ENCODE measurements at regions not wholly inside any gene's neighbourhood (a gene's known extent, or its start where the extent isn't known, plus 50 kb on each side); places are given as distances from the start of the nearest gene placed in this dataset.

GRCh38 chr4:3858765-3859388, 92.7 kb downstream of the ADRA2C start:
- Histone ChIP-seq H3K14ac (ENCODE audit: low read length) (no peak overlapping the region), H3K4me1 (ENCODE audit: control insufficient read depth in 1 of 2, insufficient read depth in 2 of 2, low read length in 2 of 2) (peaks cover 3 to 4% of the 10 kb centered on the region in 2 experiments), H3K27me3 (ENCODE audit: insufficient read depth, low read length) (no peaks in the 10 kb centered on the region), H3K79me1 (ENCODE audit: low read length) (no peaks in the 10 kb centered on the region), H3K4ac (ENCODE audit: low read depth, low read length) (no peak overlapping the region), H4K91ac (ENCODE audit: low read depth, low read length) (no peak overlapping the region), H4K12ac (ENCODE audit: low read depth, low read length) (no peak overlapping the region), H3K27ac (ENCODE audit: low read depth, low read length) (no peak overlapping the region), H2AFZ (ENCODE audit: insufficient read depth, low read length, poor library complexity) (no peak overlapping the region), H3K23ac (ENCODE audit: low read length) (no peak overlapping the region), H3K18ac (ENCODE audit: low read length) (no peak overlapping the region), H2BK120ac (ENCODE audit: insufficient read depth, low read length, poor library complexity) (no peak overlapping the region), H3K9me3 (ENCODE audit: insufficient read depth, low read depth, low read length) (peaks cover 4% of the 10 kb centered on the region), H3K79me2 (ENCODE audit: control insufficient read depth, insufficient read depth, low read length, poor library complexity) (no peaks in the 10 kb centered on the region), H4K8ac (ENCODE audit: low read depth, low read length) (no peak overlapping the region), H3K4me3 (ENCODE audit: low read depth, low read length) (no peak overlapping the region), H3K4me2 (ENCODE audit: low read length) (no peak overlapping the region), H3K9ac (ENCODE audit: low read length) (no peak overlapping the region), H2BK5ac (ENCODE audit: low read depth, low read length, poor library complexity) (no peak overlapping the region), H2BK12ac (ENCODE audit: low read length) (no peak overlapping the region), H2AK5ac (ENCODE audit: low read length) (no peak overlapping the region), H3K36me3 (ENCODE audit: control insufficient read depth in 1 of 2, insufficient read depth in 2 of 2, low read length in 2 of 2) (no peaks in the 10 kb centered on the region)
- WGBS (ENCODE audit: extremely low coverage, insufficient coverage, insufficient read length), result no CpG with 5 or more reads among the region's 9 CpGs
- no peak for DNase-seq

- WGBS (ENCODE audit: extremely low coverage, insufficient coverage, insufficient read length), result no CpG with 5 or more reads among the region's 8 CpGs
- no peak overlapping the region for H3K9ac ChIP-seq (ENCODE audit: low read length)
- no peak overlapping the region for H2AK5ac ChIP-seq (ENCODE audit: low read length)
- no peaks in the 10 kb centered on the region for H3K79me1 ChIP-seq (ENCODE audit: low read length)
- no peak overlapping the region for H3K14ac ChIP-seq (ENCODE audit: low read length)
- H2BK5ac ChIP-seq (ENCODE audit: low read depth, low read length, poor library complexity), result no peak overlapping the region
- H4K91ac ChIP-seq (ENCODE audit: low read depth, low read length), result no peak overlapping the region
- no peak overlapping the region for H2AFZ ChIP-seq (ENCODE audit: insufficient read depth, low read length, poor library complexity)
- no peak overlapping the region for H3K4me3 ChIP-seq (ENCODE audit: low read depth, low read length)
- no peak overlapping the region for H3K4ac ChIP-seq (ENCODE audit: low read depth, low read length)
- H3K18ac ChIP-seq (ENCODE audit: low read length), result no peak overlapping the region
- peaks cover 4% of the 10 kb centered on the region for H3K9me3 ChIP-seq (ENCODE audit: insufficient read depth, low read depth, low read length)
- H3K27ac ChIP-seq (ENCODE audit: low read depth, low read length), result no peak overlapping the region
- H4K8ac ChIP-seq (ENCODE audit: low read depth, low read length), result no peak overlapping the region
- H3K4me1 ChIP-seq (ENCODE audit: control insufficient read depth in 1 of 2, insufficient read depth in 2 of 2, low read length in 2 of 2), result peaks cover 3 to 4% of the 10 kb centered on the region in 2 experiments
- H3K27me3 ChIP-seq (ENCODE audit: insufficient read depth, low read length), result no peaks in the 10 kb centered on the region
- H2BK120ac ChIP-seq (ENCODE audit: insufficient read depth, low read length, poor library complexity), result no peak overlapping the region
- H3K4me2 ChIP-seq (ENCODE audit: low read length), result no peak overlapping the region
- no peak overlapping the region for H4K12ac ChIP-seq (ENCODE audit: low read depth, low read length)
- no peaks in the 10 kb centered on the region for H3K79me2 ChIP-seq (ENCODE audit: control insufficient read depth, insufficient read depth, low read length, poor library complexity)
- no peak overlapping the region for H2BK12ac ChIP-seq (ENCODE audit: low read length)
- H3K36me3 ChIP-seq (ENCODE audit: control insufficient read depth in 1 of 2, insufficient read depth in 2 of 2, low read length in 2 of 2), result no peaks in the 10 kb centered on the region
- no peak overlapping the region for H3K23ac ChIP-seq (ENCODE audit: low read length)
- DNase-seq, result no peak
These were observed 93.4 kb downstream of the ADRA2C start for GRCh38 chr4:3859571-3859970.

GRCh38 chr4:3860061-3860912, 94.1 kb downstream of the ADRA2C start:
- WGBS (ENCODE audit: extremely low coverage, insufficient coverage, insufficient read length), result no CpG with 5 or more reads among the region's 35 CpGs

GRCh38 chr4:3860913-3861636, 94.9 kb downstream of the ADRA2C start:
- Histone ChIP-seq H4K12ac (ENCODE audit: low read depth, low read length) (no peak overlapping the region), H3K9ac (ENCODE audit: low read length) (no peak overlapping the region), H3K14ac (ENCODE audit: low read length) (no peak overlapping the region), H3K9me3 (ENCODE audit: insufficient read depth, low read depth, low read length) (peaks cover 2% of the 10 kb centered on the region), H2AFZ (ENCODE audit: insufficient read depth, low read length, poor library complexity) (no peak overlapping the region), H3K4me1 (ENCODE audit: control insufficient read depth in 1 of 2, insufficient read depth in 2 of 2, low read length in 2 of 2) (peaks cover 3 to 4% of the 10 kb centered on the region in 2 experiments), H3K36me3 (ENCODE audit: control insufficient read depth in 1 of 2, insufficient read depth in 2 of 2, low read length in 2 of 2) (no peaks in the 10 kb centered on the region), H2BK12ac (ENCODE audit: low read length) (no peak overlapping the region), H3K4me3 (ENCODE audit: low read depth, low read length) (no peak overlapping the region), H2BK120ac (ENCODE audit: insufficient read depth, low read length, poor library complexity) (no peak overlapping the region), H3K79me2 (ENCODE audit: control insufficient read depth, insufficient read depth, low read length, poor library complexity) (no peaks in the 10 kb centered on the region), H3K4ac (ENCODE audit: low read depth, low read length) (no peak overlapping the region), H3K27me3 (ENCODE audit: insufficient read depth, low read length) (no peaks in the 10 kb centered on the region), H4K91ac (ENCODE audit: low read depth, low read length) (no peak overlapping the region), H3K23ac (ENCODE audit: low read length) (no peak overlapping the region), H2AK5ac (ENCODE audit: low read length) (no peak overlapping the region), H2BK5ac (ENCODE audit: low read depth, low read length, poor library complexity) (no peak overlapping the region), H4K8ac (ENCODE audit: low read depth, low read length) (no peak overlapping the region), H3K4me2 (ENCODE audit: low read length) (no peak overlapping the region), H3K79me1 (ENCODE audit: low read length) (no peaks in the 10 kb centered on the region), H3K27ac (ENCODE audit: low read depth, low read length) (no peak overlapping the region), H3K18ac (ENCODE audit: low read length) (no peak overlapping the region)
- DNase-seq, result no peak
- WGBS (ENCODE audit: extremely low coverage, insufficient coverage, insufficient read length), result no CpG with 5 or more reads among the region's 28 CpGs

More at GRCh38 chr4:3860061-3860912, 94.1 kb downstream of the ADRA2C start:
- no peak overlapping the region for H2AK5ac ChIP-seq (ENCODE audit: low read length)
- H3K23ac ChIP-seq (ENCODE audit: low read length), result no peak overlapping the region
- H3K36me3 ChIP-seq (ENCODE audit: control insufficient read depth in 1 of 2, insufficient read depth in 2 of 2, low read length in 2 of 2), result no peaks in the 10 kb centered on the region
- H3K4me2 ChIP-seq (ENCODE audit: low read length), result no peak overlapping the region
- H3K27ac ChIP-seq (ENCODE audit: low read depth, low read length), result no peak overlapping the region
- H3K79me2 ChIP-seq (ENCODE audit: control insufficient read depth, insufficient read depth, low read length, poor library complexity), result no peaks in the 10 kb centered on the region
- no peak overlapping the region for H2BK5ac ChIP-seq (ENCODE audit: low read depth, low read length, poor library complexity)
- H3K14ac ChIP-seq (ENCODE audit: low read length), result no peak overlapping the region
- no peak overlapping the region for H3K4me3 ChIP-seq (ENCODE audit: low read depth, low read length)
- no peak overlapping the region for H3K18ac ChIP-seq (ENCODE audit: low read length)
- H3K9ac ChIP-seq (ENCODE audit: low read length), result no peak overlapping the region
- no peak overlapping the region for H2BK120ac ChIP-seq (ENCODE audit: insufficient read depth, low read length, poor library complexity)
- no peak for DNase-seq
- no peaks in the 10 kb centered on the region for H3K79me1 ChIP-seq (ENCODE audit: low read length)
- no peak overlapping the region for H4K91ac ChIP-seq (ENCODE audit: low read depth, low read length)
- H2AFZ ChIP-seq (ENCODE audit: insufficient read depth, low read length, poor library complexity), result no peak overlapping the region
- no peaks in the 10 kb centered on the region for H3K27me3 ChIP-seq (ENCODE audit: insufficient read depth, low read length)
- peaks cover 3 to 4% of the 10 kb centered on the region in 2 experiments for H3K4me1 ChIP-seq (ENCODE audit: control insufficient read depth in 1 of 2, insufficient read depth in 2 of 2, low read length in 2 of 2)
- no peak overlapping the region for H4K12ac ChIP-seq (ENCODE audit: low read depth, low read length)
- no peak overlapping the region for H3K4ac ChIP-seq (ENCODE audit: low read depth, low read length)
- no peak overlapping the region for H4K8ac ChIP-seq (ENCODE audit: low read depth, low read length)
- H3K9me3 ChIP-seq (ENCODE audit: insufficient read depth, low read depth, low read length), result peaks cover 4% of the 10 kb centered on the region
- H2BK12ac ChIP-seq (ENCODE audit: low read length), result no peak overlapping the region

Data from trophoblast cell (in vitro differentiated cells and primary cell).